SU-DHL-6 (cell line): ENCODE measurements at regions not wholly inside any gene's neighbourhood (a gene's known extent, or its start where the extent isn't known, plus 50 kb on each side); places are given as distances from the start of the nearest gene placed in this dataset.

Source experiments
- H2AFZ ChIP-seq: fragments of 200-600 bp; sonication (generic); 2 replicates; pipeline ENCODE4 v1.6.1; 2014; ENCODE audit warnings: low read depth, mild to moderate bottlenecking, moderate library complexity, mixed read lengths, antibody characterized with exemption, low read length; ENCODE audit not compliant: severe bottlenecking
- H3F3A ChIP-seq: fragments of 200-600 bp; shearing (Covaris generic); 2 replicates; pipeline ENCODE4 v1.6.0; 2016; ENCODE audit warnings: antibody characterized with exemption, mild to moderate bottlenecking; ENCODE audit not compliant: insufficient read depth
- H3K27ac ChIP-seq: fragments of 200-600 bp; sonication (generic); 2 replicates; pipeline ENCODE4 v1.5.1; 2016; ENCODE audit warnings: low read depth, mild to moderate bottlenecking, low read length, moderate library complexity, mixed read lengths
- H3K27me3 ChIP-seq: fragments of 200-600 bp; sonication (generic), shearing (Covaris generic); 2 replicates; pipeline ENCODE4 v1.6.0; 2014; ENCODE audit warnings: mild to moderate bottlenecking, low read length
- H3K36me3 ChIP-seq: fragments of 200-600 bp; sonication (generic); 2 replicates; pipeline ENCODE4 v1.6.1; 2014; ENCODE audit warnings: mild to moderate bottlenecking, low read length, mixed read lengths
- H3K4me2 ChIP-seq: fragments of 300-600, 200-600 bp; shearing (Covaris generic), sonication (generic); 2 replicates; pipeline ENCODE4 v1.6.0; 2014; ENCODE audit warnings: low read length, low read depth, mild to moderate bottlenecking; ENCODE audit not compliant: poor library complexity, severe bottlenecking
- H3K4me3 ChIP-seq: fragments of 200-600 bp; sonication (generic); 2 replicates; pipeline ENCODE4 v1.5.1; 2014; ENCODE audit warnings: antibody characterized with exemption, low read length, mild to moderate bottlenecking, mixed read lengths; ENCODE audit not compliant: insufficient read depth, poor library complexity, severe bottlenecking
- H3K79me2 ChIP-seq: fragments of 200-600 bp; sonication (generic); 2 replicates; pipeline ENCODE4 v1.6.1; 2014; ENCODE audit warnings: mild to moderate bottlenecking, low read length, moderate library complexity; ENCODE audit not compliant: insufficient read depth
- H3K9ac ChIP-seq: fragments of 200-600 bp; sonication (generic); 2 replicates; pipeline ENCODE4 v1.7.0; 2014; ENCODE audit warnings: mild to moderate bottlenecking, low read length
- H3K9me2 ChIP-seq: fragments of 200-600 bp; sonication (generic); replicated peaks from 2 replicates; pipeline ENCODE4 v1.6.1; 2014; ENCODE audit warnings: low read length; ENCODE audit not compliant: insufficient read depth
- H3K9me3 ChIP-seq: fragments of 200-600 bp; sonication (generic); 2 replicates; pipeline ENCODE4 v1.6.1; 2014; ENCODE audit warnings: low read length, mixed read lengths; ENCODE audit not compliant: insufficient read depth
- H4K20me1 ChIP-seq: fragments of 200-600 bp; sonication (generic); 2 replicates; pipeline ENCODE4 v1.6.1; 2014; ENCODE audit warnings: low read depth, mild to moderate bottlenecking, antibody characterized with exemption, low read length, moderate library complexity, mixed read lengths
- CTCF ChIP-seq: fragments of 200-600 bp; sonication (generic); IDR thresholded peaks from one replicate; pipeline ENCODE4 v1.5.1; 2017; ENCODE audit warnings: antibody characterized with exemption, mild to moderate bottlenecking, low read length, moderate library complexity; ENCODE audit not compliant: insufficient read depth, poor library complexity, severe bottlenecking
- EZH2phosphoT487 ChIP-seq: fragments of 200-600 bp; sonication (generic), shearing (Covaris generic); conservative IDR thresholded peaks from 2 replicates; pipeline ENCODE4 v1.6.1; 2018; ENCODE audit warnings: mild to moderate bottlenecking, antibody characterized with exemption, low read length, moderate library complexity, mixed read lengths

GRCh38 chr1:157195521-157196244 lies 57.5 kb upstream of the ETV3 start:
- Histone ChIP-seq H3K9me3 (no peaks in the 10 kb centered on the region), H3F3A (no peaks in the 10 kb centered on the region), H3K27me3 (no peaks in the 10 kb centered on the region), H4K20me1 (no peaks in the 10 kb centered on the region), H3K9me2 (no peaks in the 10 kb centered on the region), H3K9ac (no peak overlapping the region), H3K79me2 (no peaks in the 10 kb centered on the region), H3K4me3 (no peak overlapping the region), H3K4me2 (no peak overlapping the region), H3K27ac (no peak overlapping the region), H2AFZ (no peak overlapping the region), H3K36me3 (no peaks in the 10 kb centered on the region)
- no peak for TF ChIP-seq EZH2phosphoT487
- no peak for TF ChIP-seq CTCF

GRCh38 chr1:157194731-157195520 lies 56.7 kb upstream of the ETV3 start:
- Histone ChIP-seq H3K4me2 (no peak overlapping the region), H3K27me3 (no peaks in the 10 kb centered on the region)

GRCh38 chr1:157193702-157194391 lies 55.7 kb upstream of the ETV3 start:
- TF ChIP-seq CTCF (peak; percentile 85), EZH2phosphoT487 (no peak)
- H3K4me3 ChIP-seq: no peak overlapping the region
- H2AFZ ChIP-seq: no peak overlapping the region
- no peak overlapping the region for H3K4me2 ChIP-seq
- H3K36me3 ChIP-seq: no peaks in the 10 kb centered on the region
- no peaks in the 10 kb centered on the region for H3K9me3 ChIP-seq
- no peak overlapping the region for H3K9ac ChIP-seq
- no peak overlapping the region for H3K27ac ChIP-seq
- no peaks in the 10 kb centered on the region for H3F3A ChIP-seq
- no peaks in the 10 kb centered on the region for H3K9me2 ChIP-seq
- H3K79me2 ChIP-seq: no peaks in the 10 kb centered on the region
- no peaks in the 10 kb centered on the region for H3K27me3 ChIP-seq
- no peaks in the 10 kb centered on the region for H4K20me1 ChIP-seq

More at GRCh38 chr1:157194731-157195520, 56.7 kb upstream of the ETV3 start:
- Histone ChIP-seq H3F3A (no peaks in the 10 kb centered on the region), H3K4me3 (no peak overlapping the region), H3K79me2 (no peaks in the 10 kb centered on the region), H3K27ac (no peak overlapping the region), H3K36me3 (no peaks in the 10 kb centered on the region), H3K9me2 (no peaks in the 10 kb centered on the region), H3K9ac (no peak overlapping the region), H2AFZ (no peak overlapping the region), H4K20me1 (no peaks in the 10 kb centered on the region), H3K9me3 (no peaks in the 10 kb centered on the region)
- TF ChIP-seq EZH2phosphoT487 (no peak), CTCF (no peak)
